Stimulated activated memory B cell treated with anti-CD40 and anti-IgM and Interleukin-4, amounts not matched to agents 10 μg/mL and 1 μg/mL and 100 μg/mL, for 72 hours (primary cell): ENCODE measurements at regions not wholly inside any gene's neighbourhood (a gene's known extent, or its start where the extent isn't known, plus 50 kb on each side); places are given as distances from the start of the nearest gene placed in this dataset.
"Not testable (repeated sequence)": the region's sequence is repeated elsewhere in the genome, so short reads cannot be mapped to it uniquely, and the experiment has no call there.

ENCODE experiments used
- ATAC-seq: fragments of 150-1000 bp; cut with Tn5 transposase; 2 replicates; pipeline ENCODE4 v1.10.0; 2021
- H3K27ac Mint-ChIP-seq: one replicate; pipeline ENCODE4 v1.8.0; 2022; ENCODE audit warnings: mild to moderate bottlenecking, mixed read lengths
- H3K27me3 Mint-ChIP-seq: one replicate; pipeline ENCODE4 v1.8.0; 2022; ENCODE audit warnings: mixed read lengths
- H3K36me3 Mint-ChIP-seq: one replicate; pipeline ENCODE4 v1.8.0; 2022; ENCODE audit warnings: mixed read lengths
- H3K4me1 Mint-ChIP-seq: one replicate; pipeline ENCODE4 v1.8.0; 2022; ENCODE audit warnings: mixed read lengths
- H3K4me3 Mint-ChIP-seq: one replicate; pipeline ENCODE4 v1.8.0; 2022; ENCODE audit warnings: mild to moderate bottlenecking, moderate library complexity, mixed read lengths
- H3K9me3 Mint-ChIP-seq: one replicate; pipeline ENCODE4 v1.8.0; 2022; ENCODE audit warnings: mixed read lengths

DNA sequence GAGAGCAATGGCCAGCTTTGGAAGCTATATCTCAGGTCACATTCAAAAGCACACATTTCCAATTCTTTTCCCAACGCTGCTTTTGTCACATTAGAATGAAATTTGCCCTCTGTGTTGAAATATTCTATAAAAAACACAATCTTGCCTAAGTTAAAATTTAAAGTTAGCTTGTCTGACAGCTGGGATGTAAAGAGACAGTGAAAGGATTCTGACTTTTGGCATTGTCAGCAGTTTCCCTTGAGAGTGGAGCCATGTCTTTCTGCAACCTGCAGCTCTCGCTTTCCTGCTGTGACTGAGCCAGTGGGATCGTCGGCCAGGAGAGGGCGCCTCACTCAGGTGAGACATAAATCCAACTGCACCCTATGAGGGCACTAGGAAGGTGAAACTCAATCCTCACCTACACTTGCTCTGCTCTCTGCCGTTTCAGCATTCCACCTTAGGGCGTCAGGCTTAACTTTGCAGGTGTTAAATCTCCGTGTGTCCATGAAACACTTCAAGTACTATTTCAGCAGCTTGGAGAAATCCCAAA, 537.9 kb downstream of the TUBA3C start:
- H3K27ac Mint-ChIP-seq, H3K4me1 Mint-ChIP-seq, ATAC-seq, H3K27me3 Mint-ChIP-seq, H3K36me3 Mint-ChIP-seq, H3K9me3 Mint-ChIP-seq, H3K4me3 Mint-ChIP-seq: not testable (repeated sequence)

DNA sequence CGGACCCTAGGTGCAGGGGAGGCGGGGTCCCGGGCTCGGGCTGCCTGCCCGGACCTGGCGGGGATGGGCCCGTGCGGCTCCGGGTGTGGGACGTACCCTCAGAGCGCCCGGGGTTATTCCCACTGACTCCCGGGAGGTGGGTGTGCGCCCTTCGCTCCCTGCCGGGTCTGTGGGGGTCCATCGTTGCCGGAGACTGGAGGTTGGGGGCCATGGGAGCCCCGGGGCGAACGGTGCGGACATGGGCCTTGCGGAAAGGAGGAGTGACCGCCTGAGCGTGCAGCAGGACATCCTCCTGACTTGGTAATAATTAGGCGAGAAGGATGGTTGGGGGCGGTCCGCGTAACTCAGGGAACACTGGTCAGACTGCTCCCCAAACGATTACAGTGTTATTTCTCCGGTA, 552.7 kb downstream of the TUBA3C start:
- not testable (repeated sequence) for H3K27ac Mint-ChIP-seq, H3K27me3 Mint-ChIP-seq, H3K4me1 Mint-ChIP-seq, ATAC-seq, H3K4me3 Mint-ChIP-seq, H3K36me3 Mint-ChIP-seq
- H3K9me3 Mint-ChIP-seq = peaks cover 11% of the 10 kb centered on the region

GRCh38 chr13:18628428-18628827, 553.2 kb downstream of the TUBA3C start:
- Mint-ChIP-seq H3K4me1 (no peaks in the 10 kb centered on the region), H3K27me3 (no peaks in the 10 kb centered on the region), H3K27ac (no peak overlapping the region), H3K36me3 (no peaks in the 10 kb centered on the region), H3K9me3 (peaks cover 6% of the 10 kb centered on the region), H3K4me3 (no peak overlapping the region)
- ATAC-seq = no peak

DNA sequence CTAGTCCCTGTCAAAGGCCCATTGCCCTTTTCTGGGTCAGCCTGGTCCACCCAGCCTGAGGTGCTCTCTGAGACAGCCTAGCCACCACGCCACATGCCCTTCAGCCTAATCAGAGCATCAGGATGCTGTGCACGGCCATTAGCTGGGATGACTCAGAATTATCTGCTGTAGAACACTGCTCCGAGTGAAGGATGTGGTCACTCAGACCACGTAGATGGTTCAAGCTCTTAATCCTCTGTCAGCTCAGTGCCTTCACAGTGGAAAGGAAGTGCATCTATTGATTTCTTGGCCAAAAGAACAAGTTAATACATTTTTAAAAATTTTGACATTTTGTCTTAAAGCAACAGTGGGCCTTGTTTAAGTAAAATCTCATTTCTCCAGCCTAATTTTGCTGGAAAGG, 557.6 kb downstream of the TUBA3C start:
- H3K27me3 Mint-ChIP-seq, ATAC-seq, H3K27ac Mint-ChIP-seq, H3K4me1 Mint-ChIP-seq, H3K36me3 Mint-ChIP-seq, H3K9me3 Mint-ChIP-seq, H3K4me3 Mint-ChIP-seq: not testable (repeated sequence)

- H3K27me3 Mint-ChIP-seq, H3K36me3 Mint-ChIP-seq, H3K27ac Mint-ChIP-seq, H3K9me3 Mint-ChIP-seq, ATAC-seq, H3K4me3 Mint-ChIP-seq, H3K4me1 Mint-ChIP-seq: not testable (repeated sequence)
Observed at GRCh38 chr13:18618442-18618841, 563.2 kb downstream of the TUBA3C start.

- not testable (repeated sequence) for H3K27ac Mint-ChIP-seq, H3K9me3 Mint-ChIP-seq, H3K4me3 Mint-ChIP-seq, H3K4me1 Mint-ChIP-seq, H3K27me3 Mint-ChIP-seq, ATAC-seq, H3K36me3 Mint-ChIP-seq
Observed at GRCh38 chr13:18610476-18610875, 571.1 kb downstream of the TUBA3C start.

DNA sequence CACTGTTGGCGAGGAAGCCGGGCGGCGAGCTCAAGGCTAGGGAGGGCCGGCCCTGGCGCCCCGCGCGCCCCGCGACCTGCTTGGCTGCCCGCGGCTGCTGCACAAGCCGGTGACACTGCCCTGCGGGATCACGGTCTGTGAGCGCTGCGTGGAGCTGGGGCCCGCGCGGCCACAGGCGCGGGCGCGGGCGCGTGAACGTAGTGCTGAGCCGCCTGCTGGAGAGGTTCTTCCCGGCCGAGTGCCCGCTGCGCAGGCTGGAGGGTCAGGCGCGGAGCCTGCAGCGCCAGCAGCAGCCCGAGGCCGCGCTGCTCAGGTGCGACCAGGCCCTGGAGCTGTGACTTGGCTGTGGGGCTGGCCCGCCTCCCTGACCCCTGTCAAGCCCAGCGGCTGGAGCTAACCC, 572.3 kb downstream of the TUBA3C start:
- H3K4me3 Mint-ChIP-seq, H3K27ac Mint-ChIP-seq, H3K4me1 Mint-ChIP-seq, H3K9me3 Mint-ChIP-seq, ATAC-seq, H3K27me3 Mint-ChIP-seq, H3K36me3 Mint-ChIP-seq: not testable (repeated sequence)

DNA sequence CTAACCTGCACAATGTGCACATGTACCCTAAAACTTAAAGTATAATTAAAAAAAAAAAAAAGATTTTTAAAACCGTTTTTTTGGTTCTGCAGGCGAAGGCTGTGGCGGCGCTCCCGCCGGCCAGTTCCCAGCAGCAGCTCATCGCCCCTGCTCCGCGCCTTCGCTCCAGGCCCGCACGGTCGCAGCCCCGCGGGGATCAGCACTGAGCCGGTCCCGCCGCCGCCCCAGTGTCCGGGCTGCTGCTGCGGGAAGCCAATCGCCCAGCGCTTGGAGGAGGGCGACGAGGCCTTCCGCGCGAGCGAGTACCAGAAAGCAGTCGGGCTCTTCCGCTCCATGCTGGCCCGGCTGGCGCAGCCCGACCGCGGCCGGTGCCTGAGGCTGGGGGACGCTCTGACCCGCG, 572.8 kb downstream of the TUBA3C start:
- H3K36me3 Mint-ChIP-seq, H3K27ac Mint-ChIP-seq, H3K9me3 Mint-ChIP-seq, H3K4me3 Mint-ChIP-seq, H3K27me3 Mint-ChIP-seq, H3K4me1 Mint-ChIP-seq, ATAC-seq: not testable (repeated sequence)

DNA sequence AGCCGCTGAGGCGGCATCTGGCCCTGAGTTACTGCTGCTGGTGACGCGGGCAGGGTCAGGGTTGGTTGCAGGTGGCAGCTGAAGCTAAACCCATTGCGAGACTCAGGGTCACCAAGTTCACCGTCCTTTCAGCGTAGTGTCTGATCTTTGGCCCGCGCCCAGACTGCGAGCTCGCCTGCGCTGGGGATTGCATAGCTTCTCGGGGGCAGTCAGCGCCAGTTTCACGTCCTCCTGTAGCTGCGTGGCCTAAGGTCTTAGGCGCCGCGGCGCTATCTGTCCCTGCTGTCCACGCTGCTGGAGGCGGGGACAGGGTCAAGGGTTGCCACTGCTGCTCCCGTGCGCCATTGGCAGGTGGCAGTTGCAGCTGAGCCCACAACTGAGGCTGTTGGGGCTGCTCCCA, 581.3 kb downstream of the TUBA3C start:
- H3K27ac Mint-ChIP-seq, H3K9me3 Mint-ChIP-seq, H3K4me1 Mint-ChIP-seq, ATAC-seq, H3K27me3 Mint-ChIP-seq, H3K4me3 Mint-ChIP-seq, H3K36me3 Mint-ChIP-seq: not testable (repeated sequence)

GRCh38 chr13:18599791-18600211, 581.8 kb downstream of the TUBA3C start:
- ATAC-seq, H3K27ac Mint-ChIP-seq, H3K4me3 Mint-ChIP-seq, H3K9me3 Mint-ChIP-seq, H3K27me3 Mint-ChIP-seq, H3K36me3 Mint-ChIP-seq, H3K4me1 Mint-ChIP-seq: not testable (repeated sequence)

GRCh38 chr13:18598543-18598942, 583.1 kb downstream of the TUBA3C start:
- H3K9me3 Mint-ChIP-seq, H3K27me3 Mint-ChIP-seq, ATAC-seq, H3K36me3 Mint-ChIP-seq, H3K4me3 Mint-ChIP-seq, H3K4me1 Mint-ChIP-seq, H3K27ac Mint-ChIP-seq: not testable (repeated sequence)

GRCh38 chr13:18597940-18598339, 583.7 kb downstream of the TUBA3C start:
- not testable (repeated sequence) for H3K4me1 Mint-ChIP-seq, H3K27me3 Mint-ChIP-seq, H3K4me3 Mint-ChIP-seq, H3K27ac Mint-ChIP-seq, H3K36me3 Mint-ChIP-seq, H3K9me3 Mint-ChIP-seq, ATAC-seq

GRCh38 chr13:18577103-18577502, 604.5 kb downstream of the TUBA3C start:
- not testable (repeated sequence) for H3K27ac Mint-ChIP-seq, H3K4me3 Mint-ChIP-seq, H3K27me3 Mint-ChIP-seq, H3K36me3 Mint-ChIP-seq, H3K9me3 Mint-ChIP-seq, H3K4me1 Mint-ChIP-seq, ATAC-seq

- H3K9me3 Mint-ChIP-seq, H3K4me1 Mint-ChIP-seq, H3K27ac Mint-ChIP-seq, H3K36me3 Mint-ChIP-seq, ATAC-seq, H3K27me3 Mint-ChIP-seq, H3K4me3 Mint-ChIP-seq: not testable (repeated sequence)
Observed at GRCh38 chr13:18567890-18568289, 613.7 kb downstream of the TUBA3C start.
